ENCODE measurements at regions not wholly inside any gene's neighbourhood (a gene's known extent, or its start where the extent isn't known, plus 50 kb on each side); places are given as distances from the start of the nearest gene placed in this dataset.

DNA sequence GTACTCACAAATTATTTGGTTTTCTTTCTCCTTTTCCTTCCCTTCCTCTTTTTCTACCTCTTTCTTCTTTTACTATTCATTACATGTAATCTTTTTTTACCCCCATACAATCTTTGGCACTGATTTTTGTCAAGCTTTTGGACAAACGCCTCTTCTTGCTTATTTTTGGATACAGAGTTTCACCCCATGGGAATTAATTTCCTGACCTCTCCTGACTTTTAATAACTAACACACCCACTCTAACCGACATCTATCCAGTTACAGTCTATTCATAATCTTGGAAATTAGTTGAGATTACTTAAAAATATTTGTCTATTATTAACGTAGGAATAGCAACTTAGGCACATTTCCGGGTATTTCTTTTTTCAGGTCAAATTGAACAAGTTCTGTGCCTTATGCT lies 101.2 kb downstream of the HDGFL1 start:
- no peaks in the 10 kb centered on the region for H3K27me3 ChIP-seq (ENCODE audit: insufficient read depth, low read length)
- H3K36me3 ChIP-seq (ENCODE audit: control insufficient read depth in 1 of 2, insufficient read depth in 2 of 2, low read length in 2 of 2), result no peaks in the 10 kb centered on the region; a peak in 1 of 4 replicates
- H3K9me3 ChIP-seq (ENCODE audit: control insufficient read depth in 1 of 2, insufficient read depth in 1 of 2, low read depth in 1 of 2, low read length in 2 of 2), result peaks cover 0 to 3% of the 10 kb centered on the region in 2 experiments; a peak in 2 of 4 replicates
- no peak for ATAC-seq
- TF ChIP-seq JUND (IDR thresholded peaks at IDR 0.05), result no peak
- TF ChIP-seq POLR2AphosphoS5 (IDR thresholded peaks at IDR 0.05; ENCODE audit: low read depth, low read length), result no peak
- TF ChIP-seq TCF7L2 (IDR thresholded peaks at IDR 0.05; ENCODE audit: borderline replicate concordance, extremely low read depth, insufficient read depth, insufficient read length), result no peak
- TF ChIP-seq YY1 (IDR thresholded peaks at IDR 0.05; ENCODE audit: extremely low read depth, insufficient replicate concordance, low read depth, low read length), result no peak
- TF ChIP-seq, protein P1, sequence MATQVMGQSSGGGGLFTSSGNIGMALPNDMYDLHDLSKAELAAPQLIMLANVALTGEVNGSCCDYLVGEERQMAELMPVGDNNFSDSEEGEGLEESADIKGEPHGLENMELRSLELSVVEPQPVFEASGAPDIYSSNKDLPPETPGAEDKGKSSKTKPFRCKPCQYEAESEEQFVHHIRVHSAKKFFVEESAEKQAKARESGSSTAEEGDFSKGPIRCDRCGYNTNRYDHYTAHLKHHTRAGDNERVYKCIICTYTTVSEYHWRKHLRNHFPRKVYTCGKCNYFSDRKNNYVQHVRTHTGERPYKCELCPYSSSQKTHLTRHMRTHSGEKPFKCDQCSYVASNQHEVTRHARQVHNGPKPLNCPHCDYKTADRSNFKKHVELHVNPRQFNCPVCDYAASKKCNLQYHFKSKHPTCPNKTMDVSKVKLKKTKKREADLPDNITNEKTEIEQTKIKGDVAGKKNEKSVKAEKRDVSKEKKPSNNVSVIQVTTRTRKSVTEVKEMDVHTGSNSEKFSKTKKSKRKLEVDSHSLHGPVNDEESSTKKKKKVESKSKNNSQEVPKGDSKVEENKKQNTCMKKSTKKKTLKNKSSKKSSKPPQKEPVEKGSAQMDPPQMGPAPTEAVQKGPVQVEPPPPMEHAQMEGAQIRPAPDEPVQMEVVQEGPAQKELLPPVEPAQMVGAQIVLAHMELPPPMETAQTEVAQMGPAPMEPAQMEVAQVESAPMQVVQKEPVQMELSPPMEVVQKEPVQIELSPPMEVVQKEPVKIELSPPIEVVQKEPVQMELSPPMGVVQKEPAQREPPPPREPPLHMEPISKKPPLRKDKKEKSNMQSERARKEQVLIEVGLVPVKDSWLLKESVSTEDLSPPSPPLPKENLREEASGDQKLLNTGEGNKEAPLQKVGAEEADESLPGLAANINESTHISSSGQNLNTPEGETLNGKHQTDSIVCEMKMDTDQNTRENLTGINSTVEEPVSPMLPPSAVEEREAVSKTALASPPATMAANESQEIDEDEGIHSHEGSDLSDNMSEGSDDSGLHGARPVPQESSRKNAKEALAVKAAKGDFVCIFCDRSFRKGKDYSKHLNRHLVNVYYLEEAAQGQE (IDR thresholded peaks at IDR 0.05; ENCODE audit: low read depth), result no peak
- TF ChIP-seq POLR2A (IDR thresholded peaks at IDR 0.05; ENCODE audit: borderline replicate concordance, extremely low read depth, insufficient read depth, insufficient read length), result no peak
- TF ChIP-seq SRF (IDR thresholded peaks at IDR 0.05; ENCODE audit: low read depth), result no peak
- TF ChIP-seq, protein P2, sequence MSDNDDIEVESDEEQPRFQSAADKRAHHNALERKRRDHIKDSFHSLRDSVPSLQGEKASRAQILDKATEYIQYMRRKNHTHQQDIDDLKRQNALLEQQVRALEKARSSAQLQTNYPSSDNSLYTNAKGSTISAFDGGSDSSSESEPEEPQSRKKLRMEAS (IDR thresholded peaks at IDR 0.05), result no peak
- no peaks in the 10 kb centered on the region for H4K20me1 ChIP-seq (ENCODE audit: insufficient read depth)
- no TSS peak for BruUV-seq (replicated peaks)
- H3K9ac ChIP-seq (ENCODE audit: low read length), result no peak overlapping the region
- ChIA-PET RAD21 (ENCODE audit: low non-redundant PET in 1 of 2, low total read pairs in 2 of 2, uncharacterized antibody in 2 of 2, unreplicated experiment in 2 of 2) (no interaction called here), POLR2A (interaction anchor here (1.6 kb wide), 1 partner anchor 10 kb away, joined by 3 read pairs; no protein-coding TSS in a partner anchor), CTCF (no interaction called here)
- intact Hi-C loops (cut with micrococcal nuclease), result no loop called here
- no peaks in the 10 kb centered on the region for H3K4me1 ChIP-seq (ENCODE audit: control insufficient read depth in 1 of 2, insufficient read depth in 2 of 2, low read length in 2 of 2)
- no peak overlapping the region for H3K4me3 ChIP-seq (replicated peaks in 1 of 2; ENCODE audit: low read depth in 1 of 2, low read length in 2 of 2)
- no peaks in the 10 kb centered on the region for H3K9me2 ChIP-seq (ENCODE audit: insufficient read depth)
- no peak overlapping the region for H3K4me2 ChIP-seq (ENCODE audit: low read length)
- no peak overlapping the region for H3K27ac ChIP-seq (ENCODE audit: low read depth, low read length)
- DNase-seq (ENCODE audit: low read depth, low spot score), result no peak
- H2AFZ ChIP-seq (ENCODE audit: low read depth, low read length, poor library complexity, severe bottlenecking), result no peak overlapping the region
- H3K79me2 ChIP-seq (ENCODE audit: insufficient read depth, low read length), result no peaks in the 10 kb centered on the region
